ENCODE measurements at regions not wholly inside any gene's neighbourhood (a gene's known extent, or its start where the extent isn't known, plus 50 kb on each side); places are given as distances from the start of the nearest gene placed in this dataset.

DNA sequence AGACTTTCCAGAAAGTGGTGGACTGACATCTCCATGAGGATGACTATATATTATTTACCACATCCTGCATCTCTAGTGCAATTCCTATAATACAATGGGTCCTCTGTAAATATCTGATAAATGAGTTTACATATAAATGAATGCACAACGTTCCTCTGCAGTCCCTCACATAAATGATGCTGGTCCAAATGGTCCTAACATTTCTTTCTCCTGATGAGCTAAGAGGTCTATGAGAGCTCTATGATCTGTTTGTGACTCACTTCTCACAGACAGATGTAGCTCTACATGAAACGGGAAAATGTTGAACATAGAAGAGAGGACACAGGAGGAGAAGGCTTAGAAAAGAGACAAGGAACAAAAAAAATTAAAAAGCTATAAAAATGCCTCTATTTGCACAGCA, 201.2 kb upstream of the PIK3C3 start:
- no peak for DNase-seq

DNA sequence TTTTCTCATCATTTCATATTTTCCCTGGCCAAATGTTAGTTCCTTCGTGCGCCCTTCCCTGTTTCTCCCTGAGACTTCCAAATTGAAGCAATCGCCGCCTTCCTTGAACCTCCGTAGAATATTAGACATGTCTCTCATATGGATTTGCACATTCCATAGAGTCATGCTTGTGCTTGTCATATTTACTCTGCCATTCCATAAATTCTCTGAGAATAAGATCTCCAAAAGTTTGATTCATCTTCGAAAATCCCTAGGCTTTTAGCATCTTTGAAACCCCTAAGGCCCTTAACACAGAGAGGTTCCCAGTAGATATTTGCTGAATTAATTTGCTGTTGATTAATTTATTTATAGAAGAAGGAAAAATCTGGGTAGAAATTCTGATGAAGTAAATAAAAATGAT, 202.2 kb upstream of the PIK3C3 start:
- no peak for DNase-seq

- DNase-seq, result no peak
These were observed 203.4 kb upstream of the PIK3C3 start for GRCh38 chr18:41751652-41752051.

DNA sequence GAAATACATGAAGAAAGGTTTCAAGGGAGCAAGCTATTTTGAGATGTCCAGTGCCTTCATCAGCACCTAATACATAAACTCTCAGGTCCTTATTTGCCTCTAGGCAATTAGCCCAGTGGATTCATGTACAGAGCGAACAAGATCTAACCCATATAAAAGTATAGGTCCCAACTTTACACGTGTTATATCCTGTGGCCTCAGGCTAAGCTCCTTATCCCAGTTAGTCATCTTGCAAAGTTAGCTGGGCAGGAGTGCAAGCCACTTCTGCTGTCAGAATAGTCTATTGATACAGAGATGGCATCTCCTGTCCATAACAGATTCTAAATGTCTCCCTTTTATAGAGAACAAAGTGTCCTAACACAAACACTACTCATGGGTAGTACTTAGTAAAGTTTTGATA, 203.9 kb upstream of the PIK3C3 start:
- no peak for DNase-seq

DNA sequence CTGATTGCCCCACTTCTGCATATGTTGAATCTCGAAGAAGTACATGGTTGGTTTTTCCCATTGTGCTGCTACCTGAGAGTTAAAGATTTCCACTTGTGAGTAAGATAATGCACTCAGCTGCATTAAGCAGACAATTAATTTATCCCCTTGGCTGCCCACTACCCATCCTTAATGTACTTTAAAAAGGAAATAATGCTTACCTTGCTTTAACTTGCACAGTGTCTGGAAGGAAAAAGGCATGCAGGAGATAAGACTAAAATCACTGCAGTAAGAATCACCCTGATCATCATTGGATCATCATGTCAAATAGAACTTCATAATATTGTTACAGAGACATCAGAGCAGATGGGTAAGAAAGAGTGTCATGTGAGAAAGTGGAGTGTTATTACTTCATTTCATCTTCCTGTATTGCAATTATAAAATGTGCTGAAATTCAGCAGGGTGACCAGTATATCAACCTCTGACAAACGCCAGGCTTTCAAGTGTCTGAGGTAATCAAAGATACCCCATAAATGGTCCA, 207.3 kb upstream of the PIK3C3 start:
- DNase-seq, result no peak

DNA sequence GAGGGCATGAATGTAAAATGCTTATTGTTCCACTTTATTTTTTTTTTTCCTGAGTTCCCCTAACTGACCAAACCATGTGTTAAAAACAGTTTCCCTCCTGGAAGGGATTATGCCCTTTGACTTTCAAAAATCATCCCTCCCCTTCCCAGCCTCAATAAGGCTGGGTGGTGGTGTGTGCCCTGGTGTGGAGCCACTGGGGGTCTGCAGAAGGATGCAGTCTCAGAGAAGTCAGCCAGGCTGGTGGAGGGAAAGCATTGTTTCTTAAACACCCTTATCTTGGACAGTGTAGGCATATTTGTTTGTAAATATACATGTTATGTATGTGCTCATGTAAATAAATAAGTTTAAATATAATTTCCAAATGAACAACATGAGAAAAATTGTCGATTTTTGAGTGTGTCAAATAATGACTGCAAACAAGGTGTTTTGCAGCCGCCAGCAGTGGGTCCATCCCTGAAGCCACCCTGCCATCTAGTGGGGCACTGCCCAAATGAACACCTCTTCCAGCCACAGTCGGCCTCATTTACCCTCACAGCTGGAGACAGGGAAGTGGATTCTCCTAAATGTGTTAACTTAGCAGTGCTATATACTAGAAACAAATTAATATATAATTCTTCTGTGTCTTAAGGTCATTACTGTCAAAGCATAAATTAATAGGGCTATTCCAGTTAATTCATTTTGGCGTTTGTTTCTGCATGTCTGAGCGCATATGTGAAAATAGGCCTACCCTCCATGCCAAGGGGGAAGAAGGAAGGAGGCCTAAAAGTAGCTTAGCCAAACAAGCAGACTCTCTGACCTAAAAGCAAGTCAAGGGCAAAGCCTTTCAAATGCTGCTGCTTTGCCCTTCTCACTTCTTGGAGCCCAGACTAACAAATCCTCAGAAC, 209.6 kb upstream of the PIK3C3 start:
- peak; percentile 72 for DNase-seq

- no peak for DNase-seq
These were observed 210.5 kb upstream of the PIK3C3 start for GRCh38 chr18:41744421-41745030.

DNA sequence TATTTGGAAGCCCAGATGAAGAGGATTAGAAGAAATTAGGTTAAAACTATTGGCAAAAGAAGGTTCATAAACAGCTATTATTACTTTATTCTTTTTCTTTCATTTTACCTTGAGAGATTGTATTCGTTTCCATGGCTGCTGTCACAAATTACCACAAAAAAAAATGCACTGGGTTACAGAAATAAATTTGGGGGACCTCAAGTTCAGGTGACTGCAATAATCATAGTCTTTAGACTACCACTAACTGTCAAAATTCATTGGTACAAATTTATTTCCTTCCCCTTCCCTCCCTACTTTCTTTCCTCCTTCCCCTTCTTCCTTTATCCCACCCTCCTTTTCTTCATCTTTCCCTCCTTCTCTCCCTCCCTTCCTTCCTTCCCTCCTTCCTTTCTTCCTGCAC, 217.8 kb upstream of the PIK3C3 start:
- no peak for DNase-seq

DNA sequence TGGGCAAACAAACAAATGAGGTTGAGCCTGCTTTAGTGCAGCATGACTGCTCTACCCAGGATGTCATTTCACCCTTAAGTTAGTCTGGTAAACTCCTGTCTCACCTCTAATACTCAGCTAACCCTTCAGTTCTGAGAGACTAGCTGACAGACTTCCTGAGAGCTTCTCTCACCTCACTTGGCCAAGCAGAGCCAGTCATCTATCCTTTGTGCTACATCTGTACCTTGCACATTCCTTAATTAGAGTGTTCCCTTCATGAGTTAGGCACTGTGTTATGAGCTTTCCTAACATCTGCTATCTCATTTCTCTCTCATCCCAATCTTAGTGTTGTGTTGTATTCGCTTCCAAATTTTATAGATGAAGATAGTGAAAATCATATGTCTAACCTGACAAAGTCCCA, 220.1 kb upstream of the PIK3C3 start:
- DNase-seq, result no peak

DNA sequence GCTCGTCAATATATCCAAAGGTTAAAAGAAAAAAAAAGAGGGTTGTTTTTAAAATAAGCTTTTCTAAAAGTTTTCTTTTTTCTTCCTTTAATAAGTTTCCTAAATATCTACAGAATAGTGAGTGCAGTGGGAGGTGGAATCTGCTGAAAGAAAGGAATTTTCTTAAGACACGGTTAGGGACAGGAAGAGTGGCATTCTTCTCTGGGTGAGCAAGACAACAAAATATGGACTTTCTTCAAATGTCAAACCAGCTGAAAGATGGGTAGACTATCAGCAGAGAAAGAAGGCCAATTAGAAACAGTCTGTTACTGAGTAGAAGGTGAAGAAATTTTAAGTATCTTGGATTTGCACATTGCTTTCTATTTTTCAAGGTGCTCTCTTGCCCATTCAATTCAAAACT, 222.7 kb upstream of the PIK3C3 start:
- no peak for DNase-seq

- no peak for DNase-seq
These were observed 223.2 kb upstream of the PIK3C3 start for GRCh38 chr18:41731884-41732283.

- no peak for DNase-seq
These were observed 230.8 kb upstream of the PIK3C3 start for GRCh38 chr18:41724195-41724594.

DNA sequence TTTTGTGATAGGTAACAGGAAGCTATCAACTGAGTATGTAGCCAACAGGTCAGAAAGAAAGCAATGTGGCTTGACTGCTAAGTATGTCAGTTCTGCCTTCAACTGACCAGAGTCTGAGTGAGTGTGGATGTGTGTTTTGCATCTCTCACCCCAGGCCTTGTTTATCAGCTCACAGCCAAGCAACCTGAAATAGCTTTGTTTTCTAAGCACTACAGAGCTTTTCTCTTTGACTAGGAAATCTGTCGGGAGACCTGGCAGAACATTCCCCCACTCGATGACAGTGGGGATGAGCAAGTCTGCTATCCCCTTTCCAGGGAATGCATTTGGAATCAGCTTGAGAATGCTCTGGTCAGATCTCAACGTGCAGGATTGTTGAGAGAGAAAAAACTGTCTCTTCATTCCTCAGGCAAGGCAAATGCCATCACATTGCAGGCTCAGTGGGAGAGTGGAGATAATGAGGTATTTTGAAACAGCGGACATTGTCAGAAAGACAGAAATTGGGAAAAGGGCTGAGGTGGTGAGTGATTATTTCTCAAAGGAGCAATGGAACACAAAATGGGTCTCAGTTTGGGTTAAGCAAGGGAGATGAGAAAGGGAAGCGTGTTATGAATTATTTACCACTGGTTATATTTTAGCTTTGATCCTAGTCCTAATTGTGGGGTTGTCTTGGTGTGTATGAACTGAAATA, 233.8 kb upstream of the PIK3C3 start:
- no peak for DNase-seq

- no peak for DNase-seq
These were observed 234.8 kb upstream of the PIK3C3 start for GRCh38 chr18:41720226-41720625.

- no peak for DNase-seq
These were observed 235.2 kb upstream of the PIK3C3 start for GRCh38 chr18:41719808-41720207.

DNA sequence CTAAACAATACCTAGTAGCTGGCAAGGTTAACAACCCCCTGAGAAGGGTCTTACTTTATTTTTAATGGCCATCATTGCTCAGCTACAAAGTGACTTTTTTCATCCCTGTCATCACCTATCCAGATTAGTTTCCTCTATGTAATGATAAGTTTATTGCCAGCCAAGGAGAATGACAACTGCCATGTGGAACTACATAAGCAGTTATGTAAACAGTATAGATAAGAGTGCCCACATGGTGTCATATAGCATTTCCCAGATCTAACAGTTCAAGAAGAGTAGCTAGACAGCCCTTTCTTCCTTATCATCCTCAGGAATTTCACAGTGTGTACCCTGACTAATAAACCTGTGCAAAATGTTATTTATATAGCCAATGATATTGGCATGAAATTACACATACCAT, 240.2 kb upstream of the PIK3C3 start:
- DNase-seq, result no peak

DNA sequence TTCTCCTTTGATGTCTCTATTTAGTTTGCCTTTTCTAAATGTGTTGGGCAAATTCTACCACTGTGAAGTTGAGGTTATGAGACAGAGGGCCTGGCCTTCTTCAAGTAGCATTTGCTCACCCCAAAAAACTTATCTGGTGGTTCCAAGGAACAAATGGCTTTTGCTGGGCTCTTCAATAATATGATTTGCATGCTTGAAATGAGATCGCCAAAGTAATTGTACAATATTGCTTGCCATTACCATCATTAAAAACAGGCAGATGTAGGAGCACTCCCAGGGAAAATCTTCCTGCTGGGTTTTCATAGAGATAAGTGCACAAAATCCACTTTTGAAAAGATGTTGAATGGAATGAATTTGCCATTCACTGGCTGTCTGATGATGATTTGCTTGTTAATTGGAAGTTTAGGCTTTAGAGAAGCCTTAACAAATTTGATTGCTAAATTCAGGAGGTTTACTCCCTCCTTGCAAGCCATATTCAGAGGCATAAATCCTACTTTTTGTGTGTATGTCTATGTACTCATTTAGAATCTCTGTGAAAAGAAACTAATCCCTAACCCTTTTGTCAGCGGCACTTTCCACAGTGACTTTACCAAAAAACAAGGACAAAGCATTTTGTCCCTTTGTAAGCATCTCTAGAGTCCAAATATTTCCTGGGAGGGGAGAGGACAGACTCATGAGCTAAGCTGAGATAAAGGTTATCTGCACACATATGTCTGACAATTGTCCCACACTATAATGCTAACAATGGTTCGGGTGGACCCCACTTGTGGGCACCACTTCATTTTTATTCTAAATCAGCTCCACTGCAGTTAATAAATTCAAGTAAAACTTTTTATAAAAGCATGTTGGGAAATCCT, 240.8 kb upstream of the PIK3C3 start:
- no peak for DNase-seq

- DNase-seq, result no peak
These were observed 248.7 kb upstream of the PIK3C3 start for GRCh38 chr18:41706301-41706700.

- no peak for DNase-seq
These were observed 251.1 kb upstream of the PIK3C3 start for GRCh38 chr18:41703744-41704530.

DNA sequence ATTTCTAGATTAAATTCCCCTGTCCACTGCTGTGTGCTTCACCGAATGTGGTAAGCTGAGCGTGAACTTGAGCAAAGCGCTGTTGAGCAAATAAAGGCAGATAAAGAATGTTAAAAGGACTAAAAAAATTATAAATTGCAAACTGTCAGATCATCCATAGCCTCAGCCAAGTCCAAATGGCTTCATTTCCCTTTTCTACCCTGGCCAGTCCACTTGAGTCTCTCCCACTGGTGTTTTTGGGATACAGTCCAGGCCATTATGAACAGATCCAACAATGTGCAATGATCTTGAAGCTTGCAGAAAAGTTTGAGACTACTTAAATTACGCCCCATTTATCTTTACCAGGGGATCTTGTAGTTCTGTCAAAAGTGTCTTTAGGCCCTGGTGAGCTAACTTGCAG, 254.6 kb upstream of the PIK3C3 start:
- DNase-seq, result no peak

DNA sequence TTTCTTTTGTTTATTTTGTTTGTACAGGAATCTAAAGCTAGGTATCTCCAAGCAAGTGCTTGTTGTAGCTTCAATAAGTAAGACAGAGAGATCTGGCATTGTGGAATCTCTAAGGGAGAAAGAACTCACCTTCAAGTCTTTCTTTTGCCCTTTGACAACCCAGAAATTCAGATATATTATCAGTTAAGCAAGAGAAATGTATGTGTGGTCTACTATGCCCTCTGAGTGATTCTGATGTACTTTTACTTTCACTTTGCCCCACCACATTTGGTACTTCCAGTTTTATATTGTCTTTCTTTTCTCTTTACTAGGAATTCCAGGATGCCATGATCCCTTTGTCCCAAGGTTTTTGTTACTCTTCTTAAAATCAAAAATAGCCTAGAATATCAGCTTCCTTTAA, 259.6 kb upstream of the PIK3C3 start:
- no peak for DNase-seq

- DNase-seq, result no peak
These were observed 262.0 kb upstream of the PIK3C3 start for GRCh38 chr18:41693008-41693407.
